ENCODE measurements at regions not wholly inside any gene's neighbourhood (a gene's known extent, or its start where the extent isn't known, plus 50 kb on each side); places are given as distances from the start of the nearest gene placed in this dataset.

DNA sequence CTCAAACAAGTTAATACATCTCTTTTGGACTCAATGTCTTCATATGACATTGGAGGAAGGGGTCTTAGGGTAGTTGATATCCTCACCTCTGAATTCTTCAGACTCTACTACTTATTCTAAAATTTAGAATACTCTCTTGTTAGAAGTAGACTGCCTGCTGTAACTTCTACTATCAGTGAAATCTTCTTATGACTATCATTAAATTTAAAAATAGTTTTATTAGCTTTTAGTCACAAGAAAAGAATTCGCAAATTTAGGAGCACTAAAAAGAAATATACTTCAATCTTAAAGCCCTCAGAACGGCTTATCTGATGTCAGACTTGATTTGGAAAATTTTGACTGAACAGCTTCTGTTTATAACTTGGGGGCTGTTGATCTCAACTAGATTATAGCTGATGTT is 67.1 kb upstream of the TTC14 start:
- Histone ChIP-seq H3K36me3 (ENCODE audit: control insufficient read depth, insufficient read depth, low read length) (no peaks in the 10 kb centered on the region), H3K4me3 (ENCODE audit: low read depth, low read length) (no peak overlapping the region), H3K27me3 (ENCODE audit: control insufficient read depth, insufficient read depth, low read length) (no peaks in the 10 kb centered on the region)
- TF ChIP-seq, protein P1, sequence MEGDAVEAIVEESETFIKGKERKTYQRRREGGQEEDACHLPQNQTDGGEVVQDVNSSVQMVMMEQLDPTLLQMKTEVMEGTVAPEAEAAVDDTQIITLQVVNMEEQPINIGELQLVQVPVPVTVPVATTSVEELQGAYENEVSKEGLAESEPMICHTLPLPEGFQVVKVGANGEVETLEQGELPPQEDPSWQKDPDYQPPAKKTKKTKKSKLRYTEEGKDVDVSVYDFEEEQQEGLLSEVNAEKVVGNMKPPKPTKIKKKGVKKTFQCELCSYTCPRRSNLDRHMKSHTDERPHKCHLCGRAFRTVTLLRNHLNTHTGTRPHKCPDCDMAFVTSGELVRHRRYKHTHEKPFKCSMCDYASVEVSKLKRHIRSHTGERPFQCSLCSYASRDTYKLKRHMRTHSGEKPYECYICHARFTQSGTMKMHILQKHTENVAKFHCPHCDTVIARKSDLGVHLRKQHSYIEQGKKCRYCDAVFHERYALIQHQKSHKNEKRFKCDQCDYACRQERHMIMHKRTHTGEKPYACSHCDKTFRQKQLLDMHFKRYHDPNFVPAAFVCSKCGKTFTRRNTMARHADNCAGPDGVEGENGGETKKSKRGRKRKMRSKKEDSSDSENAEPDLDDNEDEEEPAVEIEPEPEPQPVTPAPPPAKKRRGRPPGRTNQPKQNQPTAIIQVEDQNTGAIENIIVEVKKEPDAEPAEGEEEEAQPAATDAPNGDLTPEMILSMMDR (IDR thresholded peaks at IDR 0.05; ENCODE audit: insufficient read depth, low read length, poor library complexity, severe bottlenecking), result no peak
- DNase-seq (ENCODE audit: low read depth), result no peak

DNA sequence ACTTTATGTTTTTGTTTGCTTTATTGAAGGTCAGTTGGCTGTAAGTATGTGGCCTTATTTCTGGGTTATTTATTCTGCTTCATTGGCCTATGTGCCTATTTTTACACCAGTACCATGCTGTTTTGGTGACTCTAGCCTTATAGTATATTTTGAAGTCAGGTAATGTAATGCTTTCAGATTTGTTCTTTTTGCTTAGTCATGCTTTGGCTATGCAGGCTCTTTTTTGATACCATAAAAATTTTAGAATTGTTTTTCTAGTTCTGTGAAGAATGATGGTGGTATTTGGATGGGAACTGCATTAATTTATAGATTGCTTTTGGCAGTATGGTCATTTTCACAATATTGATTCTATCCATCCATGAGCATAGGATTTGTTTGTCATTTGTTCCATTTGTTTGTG is 63.5 kb upstream of the TTC14 start:
- TF ChIP-seq, protein P1 (IDR thresholded peaks at IDR 0.05; ENCODE audit: insufficient read depth, low read length, poor library complexity, severe bottlenecking), result no peak
- H3K27me3 ChIP-seq (ENCODE audit: control insufficient read depth, insufficient read depth, low read length), result no peaks in the 10 kb centered on the region
- no peaks in the 10 kb centered on the region for H3K36me3 ChIP-seq (ENCODE audit: control insufficient read depth, insufficient read depth, low read length)

GRCh38 chr3:180543877-180544276 is 58.1 kb upstream of the TTC14 start:
- Histone ChIP-seq H3K4me3 (ENCODE audit: low read depth, low read length) (no peak overlapping the region), H3K27me3 (ENCODE audit: control insufficient read depth, insufficient read depth, low read length) (no peaks in the 10 kb centered on the region), H3K36me3 (ENCODE audit: control insufficient read depth, insufficient read depth, low read length) (no peaks in the 10 kb centered on the region)
- TF ChIP-seq, protein P1 (IDR thresholded peaks at IDR 0.05; ENCODE audit: insufficient read depth, low read length, poor library complexity, severe bottlenecking), result no peak
- DNase-seq (ENCODE audit: low read depth), result no peak

More for the DNA sequence above, 63.5 kb upstream of the TTC14 start:
- no peak overlapping the region for H3K4me3 ChIP-seq (ENCODE audit: low read depth, low read length)
- no peak for DNase-seq (ENCODE audit: low read depth)

GRCh38 chr3:180546863-180547262 is 55.1 kb upstream of the TTC14 start:
- H3K27me3 ChIP-seq (ENCODE audit: control insufficient read depth, insufficient read depth, low read length), result no peaks in the 10 kb centered on the region
- DNase-seq (ENCODE audit: low read depth), result no peak
- no peak overlapping the region for H3K4me3 ChIP-seq (ENCODE audit: low read depth, low read length)
- TF ChIP-seq, protein P1 (IDR thresholded peaks at IDR 0.05; ENCODE audit: insufficient read depth, low read length, poor library complexity, severe bottlenecking), result no peak
- no peaks in the 10 kb centered on the region for H3K36me3 ChIP-seq (ENCODE audit: control insufficient read depth, insufficient read depth, low read length)

DNA sequence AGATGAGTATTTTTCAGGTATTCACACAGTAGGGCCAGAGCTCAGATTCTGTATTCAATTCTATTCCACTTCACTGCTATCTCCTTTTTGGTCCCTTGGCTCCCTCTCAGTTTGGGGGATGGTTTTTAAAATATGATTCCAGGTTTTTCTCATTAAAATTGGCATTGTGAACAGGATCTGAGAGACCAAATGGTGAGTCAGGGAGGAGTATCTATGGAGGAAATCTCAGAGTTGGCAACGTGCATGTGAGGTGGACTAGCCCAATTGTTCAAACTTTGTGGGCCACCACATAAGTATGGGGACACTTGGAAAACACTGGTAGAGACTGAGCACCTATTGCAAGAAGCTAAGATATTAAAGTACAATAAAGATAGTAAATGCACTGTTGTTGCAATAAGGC is 53.9 kb upstream of the TTC14 start:
- TF ChIP-seq, protein P1 (IDR thresholded peaks at IDR 0.05; ENCODE audit: insufficient read depth, low read length, poor library complexity, severe bottlenecking), result no peak
- no peaks in the 10 kb centered on the region for H3K27me3 ChIP-seq (ENCODE audit: control insufficient read depth, insufficient read depth, low read length)
- no peaks in the 10 kb centered on the region for H3K36me3 ChIP-seq (ENCODE audit: control insufficient read depth, insufficient read depth, low read length)
- no peak for DNase-seq (ENCODE audit: low read depth)
- no peak overlapping the region for H3K4me3 ChIP-seq (ENCODE audit: low read depth, low read length)

Data from kidney epithelial cell (primary cell).